D721Med (cell line): ENCODE measurements at regions not wholly inside any gene's neighbourhood (a gene's known extent, or its start where the extent isn't known, plus 50 kb on each side); places are given as distances from the start of the nearest gene placed in this dataset.

Experiments
- DNase-seq: peaks from one replicate; pipeline ENCODE4 v3.0.0; 2011; ENCODE audit warnings: low spot score; ENCODE audit not compliant: insufficient read length
- FAIRE-seq: peaks from 2 replicates; lab custom pipeline; 2011; peaks lifted over from hg19 to GRCh38; lab: Jason Lieb, UNC
- CTCF ChIP-seq: IDR thresholded peaks from 2 replicates; pipeline ENCODE4 v1.5.1; 2012; ENCODE audit warnings: mild to moderate bottlenecking, control low read depth; ENCODE audit not compliant: insufficient read depth; ENCODE audit errors: missing control alignments

GRCh38 chr3:72300621-72301020, 515.7 kb upstream of the PROK2 start:
- TF ChIP-seq CTCF, result no peak
- DNase-seq (no peak), FAIRE-seq (no peak)

GRCh38 chr3:72299823-72300222, 514.9 kb upstream of the PROK2 start:
- FAIRE-seq, result no peak
- no peak for DNase-seq
- TF ChIP-seq CTCF, result no peak

- no peak for TF ChIP-seq CTCF
- no peak for DNase-seq
- no peak for FAIRE-seq
Observed at GRCh38 chr3:72299321-72299802, 514.4 kb upstream of the PROK2 start.

GRCh38 chr3:72298201-72299152, 513.5 kb upstream of the PROK2 start:
- FAIRE-seq, result no peak
- DNase-seq, result no peak
- no peak for TF ChIP-seq CTCF

GRCh38 chr3:72297481-72297880, 512.5 kb upstream of the PROK2 start:
- TF ChIP-seq CTCF, result no peak
- FAIRE-seq, result no peak

GRCh38 chr3:72296477-72297111, 511.6 kb upstream of the PROK2 start:
- no peak for FAIRE-seq
- no peak for TF ChIP-seq CTCF
- no peak for DNase-seq

More at GRCh38 chr3:72297481-72297880, 512.5 kb upstream of the PROK2 start:
- no peak for DNase-seq
